ENCODE measurements at regions not wholly inside any gene's neighbourhood (a gene's known extent, or its start where the extent isn't known, plus 50 kb on each side); places are given as distances from the start of the nearest gene placed in this dataset.
"Not testable (repeated sequence)": the region's sequence is repeated elsewhere in the genome, so short reads cannot be mapped to it uniquely, and the experiment has no call there.

DNA sequence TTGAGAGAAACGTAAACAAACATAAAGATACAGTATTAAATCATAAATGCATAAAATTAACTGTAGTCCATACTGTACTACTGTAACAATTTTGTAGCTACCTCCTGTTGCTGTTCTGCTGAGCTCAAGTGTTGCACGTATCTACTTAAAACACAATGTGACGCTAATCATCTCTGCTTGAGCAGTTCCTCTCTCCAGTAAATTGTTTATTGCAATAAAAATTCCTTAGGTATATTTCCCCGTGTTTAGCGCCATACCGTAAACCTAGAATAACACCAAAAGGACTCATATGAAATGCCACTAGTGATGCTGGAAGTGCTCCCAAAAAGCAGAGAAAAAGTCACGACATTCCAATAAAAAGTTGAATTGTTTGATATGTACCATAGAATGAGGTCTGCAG is 152.3 kb downstream of the LRRN1 start:
- H3K4me3 ChIP-seq, result no peak overlapping the region
- 89 to 90% methylated on average over 7 of the region's 7 CpGs for WGBS, 2 donors
- H3K36me3 ChIP-seq (replicated peaks in 1 of 2; ENCODE audit: insufficient read depth in 1 of 2, low read depth in 2 of 2), result no peaks in the 10 kb centered on the region
- intact Hi-C loops (cut with DNase I), result no loop called here
- DNase-seq, result no peak
- TF ChIP-seq CTCF (IDR thresholded peaks at IDR 0.05), result no peak
- TF ChIP-seq POLR2A (IDR thresholded peaks at IDR 0.05), result no peak
- no peaks in the 10 kb centered on the region for H3K27me3 ChIP-seq
- no peak for ATAC-seq
- H3K9me3 ChIP-seq, result no peaks in the 10 kb centered on the region
- H3K4me1 ChIP-seq, result no peaks in the 10 kb centered on the region
- H3K27ac ChIP-seq, result no peak overlapping the region

DNA sequence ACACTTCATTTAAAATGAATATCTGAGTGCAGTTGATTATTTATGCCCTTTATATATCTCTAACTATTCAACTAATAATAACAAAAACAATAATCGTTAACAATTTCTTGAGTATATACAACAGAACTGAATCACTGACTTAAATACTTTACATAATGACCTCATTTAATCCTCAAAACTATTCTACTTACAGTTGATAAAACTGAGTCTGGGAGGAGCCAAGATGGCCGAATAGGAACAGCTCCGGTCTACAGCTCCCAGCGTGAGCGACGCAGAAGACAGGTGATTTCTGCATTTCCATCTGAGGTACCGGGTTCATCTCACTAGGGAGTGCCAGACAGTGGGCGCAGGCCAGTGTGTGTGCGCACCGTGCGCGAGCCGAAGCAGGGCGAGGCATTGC is 163.6 kb downstream of the LRRN1 start:
- H3K4me1 ChIP-seq; intact Hi-C loops (cut with DNase I); H3K4me3 ChIP-seq; H3K27me3 ChIP-seq; ATAC-seq; H3K36me3 ChIP-seq (replicated peaks in 1 of 2; ENCODE audit: insufficient read depth in 1 of 2, low read depth in 2 of 2); H3K27ac ChIP-seq; DNase-seq; H3K9me3 ChIP-seq: not testable (repeated sequence)
- 60 to 69% methylated on average over 7 of the region's 14 CpGs for WGBS, 2 donors

DNA sequence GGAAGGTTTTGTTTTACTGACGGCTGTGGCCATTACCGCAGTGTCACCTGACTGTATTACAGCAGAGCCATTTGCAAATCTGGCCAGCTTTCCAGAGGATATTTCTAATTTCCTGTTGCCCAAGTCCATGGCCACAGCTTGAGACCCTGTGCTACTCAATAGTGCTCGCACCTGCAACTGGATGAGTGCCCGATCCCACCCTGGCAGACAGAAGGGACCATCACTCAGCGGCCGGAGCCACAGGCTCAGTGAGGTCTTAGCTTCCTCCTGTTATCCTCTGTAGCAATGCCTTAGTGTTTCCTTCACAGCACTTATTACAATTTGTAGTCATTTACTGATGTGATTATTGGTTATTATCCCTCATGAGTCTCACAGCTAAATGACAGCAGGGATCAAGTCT is 184.8 kb downstream of the LRRN1 start:
- no peak for ATAC-seq
- no peaks in the 10 kb centered on the region for H3K36me3 ChIP-seq (replicated peaks in 1 of 2; ENCODE audit: insufficient read depth in 1 of 2, low read depth in 2 of 2)
- no peak for TF ChIP-seq POLR2A (IDR thresholded peaks at IDR 0.05)
- no peak for TF ChIP-seq CTCF (IDR thresholded peaks at IDR 0.05)
- no peaks in the 10 kb centered on the region for H3K4me1 ChIP-seq
- WGBS, 2 donors, result 87 to 90% methylated on average over 6 of the region's 6 CpGs
- H3K27me3 ChIP-seq, result no peaks in the 10 kb centered on the region
- H3K27ac ChIP-seq, result no peak overlapping the region
- no peak for DNase-seq
- H3K4me3 ChIP-seq, result no peak overlapping the region
- no peaks in the 10 kb centered on the region for H3K9me3 ChIP-seq
- intact Hi-C loops (cut with DNase I), result no loop called here

DNA sequence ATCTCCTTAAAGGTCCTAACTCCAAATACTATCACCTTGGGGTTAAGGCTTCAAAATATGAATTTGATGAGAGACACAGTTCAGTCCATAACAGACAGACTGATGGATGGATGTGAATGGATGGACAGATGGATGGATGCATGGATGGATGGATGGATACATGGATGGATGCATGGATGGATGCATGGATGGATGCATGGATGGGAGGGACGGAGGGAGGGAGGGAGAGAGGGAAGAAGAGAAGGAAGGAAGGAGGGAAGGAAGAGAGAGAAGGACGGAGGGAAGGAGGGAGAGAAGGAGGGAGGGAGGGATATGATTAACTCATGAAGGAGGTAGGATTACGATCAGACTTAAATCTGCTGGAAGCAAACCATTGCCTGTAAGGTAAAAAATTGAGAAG is 192.4 kb downstream of the LRRN1 start:
- no peak overlapping the region for H3K4me3 ChIP-seq
- ATAC-seq, result no peak
- intact Hi-C loops (cut with DNase I), result no loop called here
- WGBS, 2 donors, result 82 to 83% methylated on average over 3 of the region's 3 CpGs
- TF ChIP-seq CTCF (IDR thresholded peaks at IDR 0.05) (no peak), POLR2A (IDR thresholded peaks at IDR 0.05) (no peak)
- H3K27me3 ChIP-seq, result no peaks in the 10 kb centered on the region
- no peak overlapping the region for H3K27ac ChIP-seq
- H3K9me3 ChIP-seq, result no peaks in the 10 kb centered on the region
- H3K4me1 ChIP-seq, result no peaks in the 10 kb centered on the region
- no peak for DNase-seq
- no peaks in the 10 kb centered on the region for H3K36me3 ChIP-seq (replicated peaks in 1 of 2; ENCODE audit: insufficient read depth in 1 of 2, low read depth in 2 of 2)

DNA sequence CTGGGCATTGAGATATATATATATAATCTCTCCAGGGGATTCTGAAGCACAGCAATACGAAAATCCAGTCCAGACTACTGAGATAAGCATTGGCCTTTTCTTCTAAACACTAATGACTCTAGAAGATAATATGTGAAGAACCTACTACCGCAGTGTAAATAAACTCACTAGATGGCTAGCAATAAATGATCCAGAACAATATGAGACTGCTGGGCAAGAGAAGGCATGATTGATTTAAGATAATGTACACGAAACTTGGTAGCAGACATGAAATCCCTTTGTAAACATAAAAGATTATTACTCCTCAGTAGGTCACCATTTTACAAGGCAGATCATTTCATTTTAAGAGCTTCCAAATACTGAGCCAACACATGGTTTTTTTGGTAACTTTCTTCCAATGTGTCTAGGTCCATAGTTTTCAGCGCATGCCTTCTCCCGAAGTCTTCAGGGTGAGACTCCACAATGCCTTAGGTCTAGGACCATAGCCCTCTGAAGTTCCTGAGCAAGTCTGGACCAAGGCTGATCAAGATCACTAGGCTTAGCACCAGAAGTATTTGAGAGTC is 193.2 kb downstream of the LRRN1 start:
- 73 to 77% methylated on average over 5 of the region's 5 CpGs for WGBS, 2 donors
- H3K9me3 ChIP-seq, result no peaks in the 10 kb centered on the region
- no peak for TF ChIP-seq CTCF (IDR thresholded peaks at IDR 0.05)
- no peak for TF ChIP-seq POLR2A (IDR thresholded peaks at IDR 0.05)
- no peak overlapping the region for H3K4me3 ChIP-seq
- ATAC-seq (no peak), DNase-seq (no peak)
- intact Hi-C loops (cut with DNase I), result no loop called here
- H3K4me1 ChIP-seq, result no peaks in the 10 kb centered on the region
- H3K27ac ChIP-seq, result no peak overlapping the region
- no peaks in the 10 kb centered on the region for H3K27me3 ChIP-seq
- H3K36me3 ChIP-seq (replicated peaks in 1 of 2; ENCODE audit: insufficient read depth in 1 of 2, low read depth in 2 of 2), result no peaks in the 10 kb centered on the region

Data from body of pancreas (tissue), 4 donors.